ENCODE measurements at regions not wholly inside any gene's neighbourhood (a gene's known extent, or its start where the extent isn't known, plus 50 kb on each side); places are given as distances from the start of the nearest gene placed in this dataset.
"Not testable (repeated sequence)": the region's sequence is repeated elsewhere in the genome, so short reads cannot be mapped to it uniquely, and the experiment has no call there.

DNA sequence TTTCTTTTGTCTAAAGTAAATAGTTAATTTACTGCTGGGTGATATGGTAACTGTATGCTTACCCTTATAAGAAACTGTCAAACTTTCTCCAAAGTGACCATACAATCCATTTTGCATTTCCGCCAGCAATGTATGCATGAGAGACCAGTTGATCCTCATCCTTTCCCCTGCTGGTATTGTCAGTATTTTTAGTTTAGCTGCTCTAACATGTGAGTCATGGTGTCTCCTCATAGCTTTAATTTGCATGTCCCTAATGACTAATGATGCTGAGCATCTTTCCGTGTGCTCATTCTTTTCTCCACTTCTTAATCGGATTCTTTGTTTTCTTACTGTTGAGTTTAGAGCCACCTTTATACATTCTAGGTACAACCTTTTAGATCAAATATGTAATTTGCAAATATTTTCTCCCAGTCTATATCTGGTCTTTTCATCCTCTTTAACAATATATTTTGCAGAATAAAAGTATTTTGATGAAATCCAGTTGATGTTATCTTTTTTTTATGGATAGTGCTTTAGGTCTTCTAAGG is 379.9 kb downstream of the BCL2L11 start:
- H3K4me3 Mint-ChIP-seq (ENCODE audit: unreplicated experiment); CTCF ChIA-PET; H3K27me3 Mint-ChIP-seq (ENCODE audit: insufficient read depth, unreplicated experiment); H3K27ac Mint-ChIP-seq (ENCODE audit: low read depth, unreplicated experiment); DNase-seq (ENCODE audit: unreplicated experiment); BruUV-seq (replicated peaks); intact Hi-C loops (cut with micrococcal nuclease); H3K36me3 Mint-ChIP-seq (ENCODE audit: insufficient read depth, unreplicated experiment); POLR2A ChIA-PET; H3K9me3 Mint-ChIP-seq (ENCODE audit: unreplicated experiment): not testable (repeated sequence)
- peaks cover 15% of the 10 kb centered on the region for H3K4me1 Mint-ChIP-seq (ENCODE audit: insufficient read depth, unreplicated experiment)

DNA sequence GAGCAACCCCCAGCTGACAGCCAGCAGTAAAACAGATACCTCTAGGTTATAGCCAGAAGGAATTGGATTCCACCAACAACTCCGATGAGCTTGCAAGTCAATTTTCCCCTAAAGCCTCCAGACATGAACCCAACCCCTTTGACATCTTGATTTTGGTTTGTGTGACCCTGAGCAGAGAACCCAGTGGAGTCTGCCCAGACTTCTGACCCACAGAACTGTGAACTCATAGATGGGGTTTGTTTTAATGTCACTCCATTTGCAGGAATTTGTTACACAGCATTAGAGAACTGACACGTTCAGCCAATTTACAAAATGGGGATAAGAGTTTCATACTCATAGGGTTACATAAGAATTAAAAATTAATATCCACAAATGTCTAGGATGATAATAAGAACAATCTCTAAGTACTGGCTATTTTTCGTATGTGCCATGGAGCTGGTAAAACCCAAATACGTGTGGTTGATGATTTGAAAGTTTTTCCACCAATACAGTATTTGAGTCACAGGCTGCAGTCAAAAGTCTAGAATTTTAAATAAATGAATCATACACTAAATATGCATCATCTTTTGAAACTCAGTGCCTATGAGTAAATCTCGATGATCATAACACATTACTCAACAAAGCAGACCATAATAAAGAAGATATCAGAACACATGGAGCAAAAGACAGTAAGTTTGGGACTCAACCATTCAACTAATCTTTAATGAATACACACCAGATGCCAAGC is 380.0 kb downstream of the ANAPC1 start:
- DNase-seq (ENCODE audit: unreplicated experiment); H3K4me1 Mint-ChIP-seq (ENCODE audit: insufficient read depth, unreplicated experiment); H3K27me3 Mint-ChIP-seq (ENCODE audit: insufficient read depth, unreplicated experiment); BruUV-seq (replicated peaks); H3K36me3 Mint-ChIP-seq (ENCODE audit: insufficient read depth, unreplicated experiment); intact Hi-C loops (cut with micrococcal nuclease); POLR2A ChIA-PET; H3K9me3 Mint-ChIP-seq (ENCODE audit: unreplicated experiment); CTCF ChIA-PET; H3K4me3 Mint-ChIP-seq (ENCODE audit: unreplicated experiment): not testable (repeated sequence)
- peak overlapping the region; percentile 93 for H3K27ac Mint-ChIP-seq (ENCODE audit: low read depth, unreplicated experiment)

DNA sequence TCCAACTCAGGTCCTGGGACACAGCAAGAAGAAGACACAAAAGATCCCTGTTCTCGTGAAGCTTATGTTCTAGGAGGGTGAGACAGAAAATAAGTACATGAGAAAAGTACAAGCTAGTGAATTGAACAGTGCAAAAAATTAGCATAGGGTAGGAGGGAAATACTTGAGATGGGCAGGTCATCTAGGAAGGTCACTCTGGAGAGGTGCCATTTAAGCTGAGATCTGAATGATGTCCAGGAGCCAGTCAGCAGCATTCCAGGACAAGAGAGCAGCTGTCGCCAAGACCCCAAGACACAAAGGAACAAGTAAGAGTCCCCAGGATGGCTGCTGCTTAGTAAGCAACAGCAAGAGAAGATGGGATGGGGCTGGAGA is 379.4 kb downstream of the ANAPC1 start:
- H3K4me1 Mint-ChIP-seq (ENCODE audit: insufficient read depth, unreplicated experiment); H3K36me3 Mint-ChIP-seq (ENCODE audit: insufficient read depth, unreplicated experiment); H3K9me3 Mint-ChIP-seq (ENCODE audit: unreplicated experiment); H3K4me3 Mint-ChIP-seq (ENCODE audit: unreplicated experiment); BruUV-seq (replicated peaks); intact Hi-C loops (cut with micrococcal nuclease); DNase-seq (ENCODE audit: unreplicated experiment); H3K27me3 Mint-ChIP-seq (ENCODE audit: insufficient read depth, unreplicated experiment); POLR2A ChIA-PET; CTCF ChIA-PET: not testable (repeated sequence)
- H3K27ac Mint-ChIP-seq (ENCODE audit: low read depth, unreplicated experiment) = peak overlapping the region; percentile 93

DNA sequence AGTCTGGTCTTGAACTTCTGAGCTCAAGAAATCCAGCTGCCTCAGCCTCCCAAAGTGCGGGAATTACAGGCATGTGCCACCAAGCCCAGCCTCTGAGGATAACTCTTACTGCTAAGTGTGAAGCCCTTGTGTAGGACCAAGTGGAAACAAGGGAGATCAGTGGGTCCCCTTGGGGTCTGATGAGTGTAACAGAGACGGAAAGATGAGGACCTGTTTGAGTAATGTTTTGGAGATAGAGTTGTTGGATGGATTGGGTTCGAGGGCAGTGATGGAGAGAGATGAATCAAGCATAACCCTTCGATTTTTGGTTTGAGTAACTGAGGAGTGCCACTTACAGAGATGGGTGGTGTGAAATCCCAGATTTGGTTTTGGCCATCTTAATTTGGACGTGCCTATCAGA is 378.7 kb downstream of the ANAPC1 start:
- H3K36me3 Mint-ChIP-seq (ENCODE audit: insufficient read depth, unreplicated experiment); BruUV-seq (replicated peaks); POLR2A ChIA-PET; DNase-seq (ENCODE audit: unreplicated experiment); H3K27me3 Mint-ChIP-seq (ENCODE audit: insufficient read depth, unreplicated experiment); H3K4me1 Mint-ChIP-seq (ENCODE audit: insufficient read depth, unreplicated experiment); H3K27ac Mint-ChIP-seq (ENCODE audit: low read depth, unreplicated experiment); H3K4me3 Mint-ChIP-seq (ENCODE audit: unreplicated experiment); intact Hi-C loops (cut with micrococcal nuclease); H3K9me3 Mint-ChIP-seq (ENCODE audit: unreplicated experiment); CTCF ChIA-PET: not testable (repeated sequence)

DNA sequence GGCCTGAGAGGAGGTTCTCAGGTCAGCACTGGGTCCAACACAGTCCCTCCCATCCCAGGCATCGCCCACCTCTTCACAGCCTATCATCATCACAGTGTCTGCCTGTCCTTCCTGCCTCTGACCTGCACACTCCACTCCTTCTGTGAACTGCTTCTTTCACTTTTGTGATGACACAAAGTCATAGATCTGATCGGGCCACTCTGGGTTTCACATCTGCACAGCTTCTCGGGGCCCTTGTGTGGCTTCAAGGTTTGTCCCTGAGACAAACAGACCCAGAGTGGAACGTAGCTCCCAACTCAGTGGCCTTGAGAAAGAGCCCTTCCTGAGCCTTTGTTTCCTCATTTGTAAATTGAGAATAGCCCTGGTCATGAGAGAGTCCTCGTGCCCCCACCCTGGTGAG is 377.1 kb downstream of the ANAPC1 start:
- POLR2A ChIA-PET; CTCF ChIA-PET; BruUV-seq (replicated peaks); DNase-seq (ENCODE audit: unreplicated experiment); H3K4me3 Mint-ChIP-seq (ENCODE audit: unreplicated experiment); H3K4me1 Mint-ChIP-seq (ENCODE audit: insufficient read depth, unreplicated experiment); H3K36me3 Mint-ChIP-seq (ENCODE audit: insufficient read depth, unreplicated experiment); H3K27me3 Mint-ChIP-seq (ENCODE audit: insufficient read depth, unreplicated experiment); H3K9me3 Mint-ChIP-seq (ENCODE audit: unreplicated experiment); intact Hi-C loops (cut with micrococcal nuclease); H3K27ac Mint-ChIP-seq (ENCODE audit: low read depth, unreplicated experiment): not testable (repeated sequence)

DNA sequence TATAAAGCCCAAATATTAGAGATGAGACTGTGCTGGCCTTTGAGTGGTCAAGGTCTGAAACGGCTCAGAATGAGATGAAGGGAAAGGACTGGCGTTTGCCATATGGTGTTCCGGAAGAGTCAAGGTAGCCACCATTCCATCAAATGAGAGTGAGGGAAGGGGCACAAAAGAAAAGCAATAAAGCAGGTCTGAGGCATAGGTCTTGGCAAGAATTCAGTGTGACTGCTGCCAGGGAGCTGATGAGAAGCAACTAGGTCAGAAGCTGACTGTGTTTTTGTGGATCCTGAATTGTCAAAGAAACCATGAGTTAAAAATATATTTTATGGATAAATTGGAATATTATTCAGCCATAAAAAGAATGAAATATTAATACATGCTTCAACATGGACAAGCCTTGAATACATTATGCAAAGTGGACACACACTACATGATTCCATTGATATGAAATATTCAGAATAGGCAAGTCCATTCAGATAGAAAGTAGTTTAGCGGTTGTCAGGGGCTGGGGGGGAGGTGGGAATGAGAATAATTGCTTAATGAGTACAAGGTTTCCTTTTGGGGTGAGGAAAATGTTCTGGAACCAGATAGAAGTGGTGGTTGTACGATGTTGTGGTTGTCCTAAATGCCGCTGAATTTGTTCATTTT is 374.6 kb downstream of the ANAPC1 start:
- H3K9me3 Mint-ChIP-seq (ENCODE audit: unreplicated experiment); intact Hi-C loops (cut with micrococcal nuclease); H3K4me1 Mint-ChIP-seq (ENCODE audit: insufficient read depth, unreplicated experiment); H3K27ac Mint-ChIP-seq (ENCODE audit: low read depth, unreplicated experiment); DNase-seq (ENCODE audit: unreplicated experiment); POLR2A ChIA-PET; H3K27me3 Mint-ChIP-seq (ENCODE audit: insufficient read depth, unreplicated experiment); H3K36me3 Mint-ChIP-seq (ENCODE audit: insufficient read depth, unreplicated experiment); CTCF ChIA-PET; H3K4me3 Mint-ChIP-seq (ENCODE audit: unreplicated experiment); BruUV-seq (replicated peaks): not testable (repeated sequence)

DNA sequence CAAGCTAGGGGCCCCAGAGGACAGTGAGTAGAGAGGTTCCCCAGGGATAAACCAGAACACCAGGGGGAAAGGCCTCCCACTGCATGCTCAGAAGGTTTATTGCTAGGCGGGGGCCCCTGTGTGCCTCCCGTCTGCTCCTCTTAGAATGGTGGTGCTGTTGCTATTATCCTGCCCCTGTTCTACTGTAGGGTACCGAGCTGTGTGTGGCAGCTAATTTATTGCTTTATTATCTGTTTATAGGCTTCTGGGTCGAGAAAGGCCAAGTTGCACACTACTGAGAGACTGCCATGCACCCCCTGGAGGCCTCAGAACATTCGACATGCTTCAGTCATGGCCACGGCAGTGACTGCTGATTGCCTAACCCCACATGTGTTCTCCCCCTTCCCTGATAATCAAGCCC is 373.6 kb downstream of the ANAPC1 start:
- H3K36me3 Mint-ChIP-seq (ENCODE audit: insufficient read depth, unreplicated experiment); intact Hi-C loops (cut with micrococcal nuclease); H3K27ac Mint-ChIP-seq (ENCODE audit: low read depth, unreplicated experiment); H3K4me1 Mint-ChIP-seq (ENCODE audit: insufficient read depth, unreplicated experiment); BruUV-seq (replicated peaks); CTCF ChIA-PET; DNase-seq (ENCODE audit: unreplicated experiment); H3K4me3 Mint-ChIP-seq (ENCODE audit: unreplicated experiment); H3K27me3 Mint-ChIP-seq (ENCODE audit: insufficient read depth, unreplicated experiment); POLR2A ChIA-PET; H3K9me3 Mint-ChIP-seq (ENCODE audit: unreplicated experiment): not testable (repeated sequence)

DNA sequence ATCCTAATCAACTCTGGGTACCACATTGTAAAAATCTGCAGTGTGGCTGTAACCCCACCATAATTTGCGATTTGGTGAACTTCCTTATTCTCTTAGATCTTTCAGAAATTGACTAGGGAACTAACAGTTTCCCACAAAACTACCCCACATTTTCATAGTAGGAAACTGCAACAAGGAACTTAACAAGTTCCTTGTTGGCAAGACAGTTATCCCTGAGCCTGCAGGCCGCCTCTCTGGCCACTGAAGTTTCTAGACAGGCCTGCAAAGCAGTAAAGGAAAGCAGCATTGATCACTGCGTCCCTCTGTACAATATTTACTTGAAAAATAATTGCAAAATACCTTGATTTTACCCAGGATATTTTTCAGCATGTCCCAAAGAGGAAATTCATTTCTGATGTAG is 372.9 kb downstream of the ANAPC1 start:
- DNase-seq (ENCODE audit: unreplicated experiment); POLR2A ChIA-PET; H3K9me3 Mint-ChIP-seq (ENCODE audit: unreplicated experiment); H3K27ac Mint-ChIP-seq (ENCODE audit: low read depth, unreplicated experiment); CTCF ChIA-PET; H3K4me1 Mint-ChIP-seq (ENCODE audit: insufficient read depth, unreplicated experiment); BruUV-seq (replicated peaks); intact Hi-C loops (cut with micrococcal nuclease); H3K4me3 Mint-ChIP-seq (ENCODE audit: unreplicated experiment); H3K36me3 Mint-ChIP-seq (ENCODE audit: insufficient read depth, unreplicated experiment); H3K27me3 Mint-ChIP-seq (ENCODE audit: insufficient read depth, unreplicated experiment): not testable (repeated sequence)

DNA sequence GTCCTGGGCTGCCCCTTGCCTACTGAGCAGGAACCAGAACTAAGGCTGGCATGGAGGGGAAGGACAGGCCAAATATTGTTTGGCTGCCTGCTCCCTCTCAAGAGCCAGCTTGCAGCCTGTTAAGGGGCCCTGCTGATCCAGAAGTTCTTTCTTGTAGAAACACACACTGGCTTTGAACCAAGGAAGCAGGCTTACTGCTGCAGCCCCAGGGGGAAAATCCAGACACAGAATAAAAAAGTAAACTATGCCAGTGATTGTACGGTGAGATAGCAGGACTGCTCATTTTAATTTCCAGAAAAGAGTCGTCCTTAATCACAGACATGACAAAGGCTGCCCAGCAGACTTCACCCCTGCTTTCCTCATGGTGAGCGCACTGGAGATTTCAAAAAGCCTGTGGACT is 371.6 kb downstream of the ANAPC1 start:
- DNase-seq (ENCODE audit: unreplicated experiment); H3K4me3 Mint-ChIP-seq (ENCODE audit: unreplicated experiment); intact Hi-C loops (cut with micrococcal nuclease); H3K4me1 Mint-ChIP-seq (ENCODE audit: insufficient read depth, unreplicated experiment); H3K9me3 Mint-ChIP-seq (ENCODE audit: unreplicated experiment); POLR2A ChIA-PET; CTCF ChIA-PET; BruUV-seq (replicated peaks); H3K36me3 Mint-ChIP-seq (ENCODE audit: insufficient read depth, unreplicated experiment); H3K27me3 Mint-ChIP-seq (ENCODE audit: insufficient read depth, unreplicated experiment); H3K27ac Mint-ChIP-seq (ENCODE audit: low read depth, unreplicated experiment): not testable (repeated sequence)

Data from MCF 10A (cell line).